ENCODE measurements at regions not wholly inside any gene's neighbourhood (a gene's known extent, or its start where the extent isn't known, plus 50 kb on each side); places are given as distances from the start of the nearest gene placed in this dataset.

DNA sequence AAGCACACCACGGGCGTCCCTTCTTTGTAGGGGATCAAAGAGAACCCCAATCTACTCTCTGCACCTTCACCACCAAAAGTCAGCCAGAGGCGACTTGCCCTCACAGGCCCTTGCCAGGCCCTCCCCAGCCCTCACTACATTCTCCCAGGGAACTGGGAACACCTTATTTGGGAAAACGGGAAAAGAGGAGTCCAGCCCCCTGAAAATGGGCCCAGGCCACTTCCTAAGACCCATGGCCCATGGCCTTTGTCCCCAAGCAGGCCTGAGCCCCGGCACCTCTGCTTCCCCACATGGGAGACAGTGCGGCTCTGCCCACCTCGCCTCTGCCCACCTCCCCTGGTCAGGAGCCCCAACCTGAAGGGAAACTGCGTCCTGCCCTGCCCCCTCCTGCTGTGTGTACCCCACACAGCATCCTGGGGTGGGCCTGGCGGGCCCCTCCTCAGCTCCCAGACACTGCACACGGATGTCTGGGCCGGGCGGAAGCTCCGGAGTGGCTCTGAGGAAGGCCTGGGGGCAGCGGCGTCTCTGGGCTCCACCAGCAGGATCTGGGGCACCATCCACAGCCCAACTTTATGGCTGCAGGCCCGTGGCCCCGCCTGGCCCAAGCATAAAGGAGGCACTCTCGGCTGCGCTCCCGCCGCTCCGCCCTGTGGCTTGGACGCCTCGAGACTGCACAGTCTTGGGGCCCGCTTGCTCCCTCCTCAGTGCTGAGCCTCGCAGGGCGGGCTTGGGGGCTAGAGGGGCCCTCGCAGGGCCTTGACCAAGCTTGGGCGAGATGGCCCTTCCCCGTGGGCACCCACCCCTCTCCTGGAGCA, 70.3 kb upstream of the GPC1 start:
- H3K4me3 ChIP-seq = no peak overlapping the region
- peaks cover 5 to 8% (median 7%) of the 10 kb centered on the region in 4 donors for H3K4me1 ChIP-seq
- in situ Hi-C loops (cut with MboI; ENCODE audit: low pct_ligation_motif_present in 1 of 4, low pct_unique_long_range_greater_than_20kb in 1 of 4, low sequenced_read_pairs in 3 of 4) (no loop called here), intact Hi-C loops (cut with DNase I; ENCODE audit: low total_unique reads) (no loop called here)
- no peaks in the 10 kb centered on the region for H3K27me3 ChIP-seq
- 74% methylated on average over 24 of the region's 30 CpGs; no CpG with 5 or more reads in 1 of the 2 donors for WGBS, 2 donors (ENCODE audit: low coverage in 1 of 2)
- TF ChIP-seq POLR2A (IDR thresholded peaks at IDR 0.05) = no peak
- TF ChIP-seq, protein P1, sequence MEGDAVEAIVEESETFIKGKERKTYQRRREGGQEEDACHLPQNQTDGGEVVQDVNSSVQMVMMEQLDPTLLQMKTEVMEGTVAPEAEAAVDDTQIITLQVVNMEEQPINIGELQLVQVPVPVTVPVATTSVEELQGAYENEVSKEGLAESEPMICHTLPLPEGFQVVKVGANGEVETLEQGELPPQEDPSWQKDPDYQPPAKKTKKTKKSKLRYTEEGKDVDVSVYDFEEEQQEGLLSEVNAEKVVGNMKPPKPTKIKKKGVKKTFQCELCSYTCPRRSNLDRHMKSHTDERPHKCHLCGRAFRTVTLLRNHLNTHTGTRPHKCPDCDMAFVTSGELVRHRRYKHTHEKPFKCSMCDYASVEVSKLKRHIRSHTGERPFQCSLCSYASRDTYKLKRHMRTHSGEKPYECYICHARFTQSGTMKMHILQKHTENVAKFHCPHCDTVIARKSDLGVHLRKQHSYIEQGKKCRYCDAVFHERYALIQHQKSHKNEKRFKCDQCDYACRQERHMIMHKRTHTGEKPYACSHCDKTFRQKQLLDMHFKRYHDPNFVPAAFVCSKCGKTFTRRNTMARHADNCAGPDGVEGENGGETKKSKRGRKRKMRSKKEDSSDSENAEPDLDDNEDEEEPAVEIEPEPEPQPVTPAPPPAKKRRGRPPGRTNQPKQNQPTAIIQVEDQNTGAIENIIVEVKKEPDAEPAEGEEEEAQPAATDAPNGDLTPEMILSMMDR (IDR thresholded peaks at IDR 0.05) = no peak
- TF ChIP-seq EP300 (IDR thresholded peaks at IDR 0.05; ENCODE audit: low read depth) = no peak
- no peak for TF ChIP-seq POLR2AphosphoS5 (IDR thresholded peaks at IDR 0.05)
- DNase-seq = no peak
- no peaks in the 10 kb centered on the region for H3K36me3 ChIP-seq
- no peaks in the 10 kb centered on the region for H3K9me3 ChIP-seq
- no peak overlapping the region for H3K27ac ChIP-seq

DNA sequence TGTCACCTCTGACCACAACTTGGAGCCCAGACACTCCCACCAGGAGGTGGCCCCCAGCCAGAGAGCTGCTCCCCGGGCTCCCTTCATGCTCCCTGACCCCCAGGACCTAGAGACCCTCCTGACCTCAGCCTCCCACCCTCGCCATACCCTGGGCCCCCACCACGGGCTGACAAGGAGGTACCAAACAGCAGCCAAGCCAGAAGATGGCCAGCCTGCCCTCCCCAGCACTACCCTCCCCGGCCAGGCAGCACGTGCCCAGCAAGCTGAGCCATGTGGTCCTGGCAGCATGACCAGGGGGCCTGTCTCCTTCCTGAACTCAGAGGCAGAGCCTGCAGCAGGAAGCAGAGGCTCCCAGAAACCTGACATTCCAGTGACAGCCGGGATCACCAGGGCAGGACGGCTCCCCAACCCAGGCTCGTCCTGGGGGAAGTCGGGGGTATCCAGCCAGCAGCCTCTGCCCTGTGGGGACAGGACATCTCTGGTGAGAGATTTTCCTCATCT, 69.4 kb upstream of the GPC1 start:
- intact Hi-C loops (cut with DNase I; ENCODE audit: low total_unique reads) (no loop called here), in situ Hi-C loops (cut with MboI; ENCODE audit: low pct_ligation_motif_present in 1 of 4, low pct_unique_long_range_greater_than_20kb in 1 of 4, low sequenced_read_pairs in 3 of 4) (no loop called here)
- Histone ChIP-seq H3K27ac (no peak overlapping the region), H3K4me3 (no peak overlapping the region), H3K27me3 (no peaks in the 10 kb centered on the region), H3K4me1 (peaks cover 5 to 12% (median 10%) of the 10 kb centered on the region in 4 donors), H3K9me3 (no peaks in the 10 kb centered on the region), H3K36me3 (no peaks in the 10 kb centered on the region)
- WGBS, 2 donors (ENCODE audit: low coverage in 1 of 2) = 60% methylated on average over 7 of the region's 9 CpGs; no CpG with 5 or more reads in 1 of the 2 donors
- TF ChIP-seq POLR2A (IDR thresholded peaks at IDR 0.05) = no peak
- TF ChIP-seq, protein P1 (IDR thresholded peaks at IDR 0.05) = no peak
- no peak for TF ChIP-seq POLR2AphosphoS5 (IDR thresholded peaks at IDR 0.05)
- TF ChIP-seq EP300 (IDR thresholded peaks at IDR 0.05; ENCODE audit: low read depth) = no peak
- DNase-seq = no peak

DNA sequence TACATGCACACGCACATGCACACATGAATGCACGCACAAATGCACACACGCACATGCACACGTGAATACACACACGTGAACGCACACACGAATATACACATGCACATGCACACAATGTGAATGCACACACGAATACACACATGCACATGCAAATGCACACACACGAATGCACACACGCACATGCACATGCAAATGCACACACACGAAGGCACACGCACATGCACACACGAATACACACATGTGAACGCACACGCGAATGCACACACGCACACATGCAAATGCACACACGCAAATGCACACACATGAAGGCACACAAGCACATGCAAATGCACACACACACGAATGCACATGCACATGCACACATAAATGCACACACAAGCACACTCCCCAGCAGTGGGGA, 68.6 kb upstream of the GPC1 start:
- no peak for DNase-seq
- Histone ChIP-seq H3K36me3 (no peaks in the 10 kb centered on the region), H3K4me3 (no peak overlapping the region), H3K4me1 (peaks cover 5 to 12% (median 10%) of the 10 kb centered on the region in 4 donors), H3K9me3 (no peaks in the 10 kb centered on the region), H3K27me3 (no peaks in the 10 kb centered on the region), H3K27ac (no peak overlapping the region)
- in situ Hi-C loops (cut with MboI; ENCODE audit: low pct_ligation_motif_present in 1 of 4, low pct_unique_long_range_greater_than_20kb in 1 of 4, low sequenced_read_pairs in 3 of 4) = no loop called here
- TF ChIP-seq POLR2A (IDR thresholded peaks at IDR 0.05) (no peak), EP300 (IDR thresholded peaks at IDR 0.05; ENCODE audit: low read depth) (no peak), POLR2AphosphoS5 (IDR thresholded peaks at IDR 0.05) (no peak)
- TF ChIP-seq, protein P1 (IDR thresholded peaks at IDR 0.05) = no peak
- WGBS, 2 donors (ENCODE audit: low coverage in 1 of 2) = 88% methylated on average over 19 of the region's 19 CpGs; no CpG with 5 or more reads in 1 of the 2 donors
- intact Hi-C loops (cut with DNase I; ENCODE audit: low total_unique reads) = no loop called here

DNA sequence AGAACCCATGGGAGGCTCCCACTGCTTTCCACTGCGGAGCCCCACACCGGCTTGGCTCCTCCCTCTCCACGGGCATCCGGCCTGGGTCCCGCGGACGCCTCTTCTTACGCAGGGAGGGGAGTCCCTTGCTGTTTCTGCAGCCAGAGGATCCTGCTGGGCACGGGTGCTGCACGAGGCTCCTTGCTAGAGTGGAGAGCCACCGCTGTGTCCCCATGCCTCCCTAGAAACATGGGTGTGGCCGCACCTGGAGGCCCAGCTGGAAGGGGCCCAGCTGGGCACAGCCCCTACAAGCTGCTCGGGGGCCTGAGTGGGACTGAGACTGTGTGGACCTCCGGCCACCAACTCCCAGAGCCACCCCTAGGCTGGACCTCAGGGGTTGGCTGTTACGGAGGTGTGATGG, 67.7 kb upstream of the GPC1 start:
- Histone ChIP-seq H3K27me3 (no peaks in the 10 kb centered on the region), H3K36me3 (no peaks in the 10 kb centered on the region), H3K9me3 (no peaks in the 10 kb centered on the region), H3K4me1 (peaks cover 5 to 12% (median 10%) of the 10 kb centered on the region in 4 donors), H3K4me3 (no peak overlapping the region), H3K27ac (no peak overlapping the region)
- TF ChIP-seq POLR2A (IDR thresholded peaks at IDR 0.05) (no peak), EP300 (IDR thresholded peaks at IDR 0.05; ENCODE audit: low read depth) (no peak), POLR2AphosphoS5 (IDR thresholded peaks at IDR 0.05) (no peak)
- TF ChIP-seq, protein P1 (IDR thresholded peaks at IDR 0.05) = no peak
- 84% methylated on average over 15 of the region's 15 CpGs; no CpG with 5 or more reads in 1 of the 2 donors for WGBS, 2 donors (ENCODE audit: low coverage in 1 of 2)
- DNase-seq = no peak
- intact Hi-C loops (cut with DNase I; ENCODE audit: low total_unique reads) (no loop called here), in situ Hi-C loops (cut with MboI; ENCODE audit: low pct_ligation_motif_present in 1 of 4, low pct_unique_long_range_greater_than_20kb in 1 of 4, low sequenced_read_pairs in 3 of 4) (no loop called here)
